Hepatic stellate cell (primary cell): ENCODE measurements at regions not wholly inside any gene's neighbourhood (a gene's known extent, or its start where the extent isn't known, plus 50 kb on each side); places are given as distances from the start of the nearest gene placed in this dataset.

Source experiments
- DNase-seq: peaks from one replicate; pipeline ENCODE4 v3.0.0; 2011; ENCODE audit warnings: low spot score

GRCh38 chr2:152874955-152875354 lies 156.5 kb downstream of the ARL6IP6 start:
- no peak for DNase-seq

- DNase-seq = no peak
These were observed 151.8 kb downstream of the ARL6IP6 start for GRCh38 chr2:152870239-152870638.

- no peak for DNase-seq
These were observed 149.0 kb downstream of the ARL6IP6 start for GRCh38 chr2:152867397-152867796.

GRCh38 chr2:152864601-152865149 lies 146.3 kb downstream of the ARL6IP6 start:
- DNase-seq = no peak

GRCh38 chr2:152863826-152864225 lies 145.4 kb downstream of the ARL6IP6 start:
- DNase-seq = no peak

GRCh38 chr2:152861349-152861942 lies 143.0 kb downstream of the ARL6IP6 start:
- DNase-seq = peak; percentile 7

GRCh38 chr2:152858594-152859265 lies 140.3 kb downstream of the ARL6IP6 start:
- no peak for DNase-seq

GRCh38 chr2:152846697-152847470 lies 128.5 kb downstream of the ARL6IP6 start:
- DNase-seq = no peak

GRCh38 chr2:152835674-152836073 lies 117.3 kb downstream of the ARL6IP6 start:
- DNase-seq = no peak

DNA sequence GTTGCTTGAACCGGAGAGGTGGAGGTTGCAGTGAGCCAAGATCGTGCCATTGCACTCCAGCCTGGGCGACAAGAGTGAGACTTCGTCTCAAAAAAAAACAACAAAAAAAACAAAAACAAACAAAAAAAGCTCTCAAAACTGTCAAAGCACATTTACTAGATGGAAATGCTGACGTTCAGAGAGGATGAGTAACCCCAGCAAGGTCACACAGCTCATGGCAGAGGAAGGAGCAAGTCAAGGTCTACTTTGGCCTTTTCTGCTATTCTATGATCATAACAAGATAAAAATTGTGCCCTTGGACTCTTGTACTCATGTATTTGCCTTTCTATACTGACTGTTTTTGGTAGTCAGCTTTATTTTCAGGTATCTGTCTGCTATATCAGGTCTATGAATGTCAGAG lies 109.5 kb downstream of the ARL6IP6 start:
- DNase-seq = no peak

- no peak for DNase-seq
These were observed 108.3 kb downstream of the ARL6IP6 start for GRCh38 chr2:152826581-152827279.

DNA sequence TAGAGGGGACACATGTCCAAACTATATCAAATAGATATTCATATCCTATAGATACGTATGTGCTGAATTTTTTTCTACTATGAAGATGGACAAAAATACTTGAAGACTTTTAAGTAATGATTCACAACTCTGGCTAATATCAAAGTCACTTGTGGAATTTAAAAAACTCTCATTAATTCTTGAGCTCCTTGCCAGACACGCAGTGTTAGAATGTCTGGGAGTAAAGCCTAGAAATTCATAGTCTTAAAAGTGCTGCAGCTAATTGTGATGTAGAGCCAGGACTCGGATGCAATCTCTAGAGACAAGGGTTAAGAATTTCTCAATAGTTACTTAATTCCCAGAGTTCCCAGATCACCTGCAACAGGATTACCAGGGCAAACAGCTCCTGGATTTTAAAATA lies 107.4 kb downstream of the ARL6IP6 start:
- no peak for DNase-seq

DNA sequence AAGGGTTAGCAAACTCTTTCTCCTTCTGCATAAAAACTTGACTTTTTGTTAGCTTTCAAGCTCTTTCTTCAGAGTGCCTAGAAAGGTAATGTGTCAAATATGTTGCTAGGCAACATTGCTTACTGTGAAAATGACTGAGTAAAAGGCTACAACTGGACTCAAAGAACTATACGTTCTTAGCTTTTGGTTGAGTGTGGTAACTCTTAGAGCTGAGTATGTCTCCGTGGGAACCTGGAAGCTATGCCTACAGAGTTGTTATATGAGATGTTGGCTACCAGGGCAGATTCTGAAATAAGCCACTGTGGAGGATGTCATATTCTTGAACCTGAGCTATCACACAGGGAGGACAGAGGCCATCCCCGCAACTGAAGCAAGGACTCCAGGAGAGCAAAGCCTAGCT lies 105.5 kb downstream of the ARL6IP6 start:
- no peak for DNase-seq

GRCh38 chr2:152822676-152823075 lies 104.3 kb downstream of the ARL6IP6 start:
- DNase-seq = no peak

GRCh38 chr2:152820048-152820447 lies 101.6 kb downstream of the ARL6IP6 start:
- no peak for DNase-seq

GRCh38 chr2:152815634-152816257 lies 97.3 kb downstream of the ARL6IP6 start:
- no peak for DNase-seq

DNA sequence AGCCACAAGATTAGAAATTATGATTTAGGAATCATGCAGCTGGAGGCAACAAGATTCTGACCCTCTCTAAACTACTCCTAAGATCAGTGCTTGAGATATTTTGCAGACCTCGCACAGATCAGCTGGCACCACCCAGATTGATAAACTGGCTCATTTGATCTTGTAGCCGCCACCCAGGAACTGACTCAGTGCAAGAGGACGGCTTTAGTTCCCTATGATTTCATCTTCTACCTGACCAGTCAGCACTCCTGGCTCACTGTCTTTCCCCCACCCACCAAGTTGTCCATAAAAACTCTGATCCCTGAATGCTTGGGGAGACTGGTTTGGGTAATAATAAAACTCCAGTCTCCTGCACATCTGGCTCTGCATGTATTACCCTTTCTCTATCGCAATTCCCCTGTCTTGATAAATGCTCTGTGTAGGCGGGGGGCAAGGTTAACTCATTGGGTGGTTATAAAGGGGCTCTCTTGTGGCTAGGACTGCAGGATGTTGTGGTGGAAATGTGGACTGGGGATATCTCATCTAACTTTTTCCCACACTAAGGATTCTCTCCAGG lies 96.1 kb downstream of the ARL6IP6 start:
- no peak for DNase-seq

GRCh38 chr2:152813351-152813750 lies 94.9 kb downstream of the ARL6IP6 start:
- no peak for DNase-seq
